H9 (cell line): ENCODE measurements at regions not wholly inside any gene's neighbourhood (a gene's known extent, or its start where the extent isn't known, plus 50 kb on each side); places are given as distances from the start of the nearest gene placed in this dataset.

ENCODE experiments used
- DNase-seq: peaks from one replicate; pipeline ENCODE4 v3.0.0-alpha.2; 2017
- H2AFZ ChIP-seq: one replicate; pipeline ENCODE4 v1.6.1; 2013; ENCODE audit warnings: mild to moderate bottlenecking, low read length, control low read depth, moderate library complexity
- H2AK5ac ChIP-seq: 2 replicates; pipeline ENCODE4 v1.6.1; 2013; ENCODE audit warnings: low read length, control low read depth, mixed read lengths; ENCODE audit not compliant: insufficient read length
- H2BK120ac ChIP-seq: one replicate; pipeline ENCODE4 v1.6.1; 2013; ENCODE audit warnings: low read depth, mild to moderate bottlenecking, low read length, control low read depth, inconsistent platforms; ENCODE audit not compliant: poor library complexity, severe bottlenecking
- H2BK12ac ChIP-seq: 2 replicates; pipeline ENCODE4 v1.6.1; 2013; ENCODE audit warnings: low read length, control low read depth, mixed read lengths, low read depth; ENCODE audit not compliant: insufficient read length
- H2BK15ac ChIP-seq: 2 replicates; pipeline ENCODE4 v1.6.1; 2013; ENCODE audit warnings: low read depth, low read length, control low read depth
- H2BK20ac ChIP-seq: one replicate; pipeline ENCODE4 v1.6.1; 2013; ENCODE audit warnings: low read depth, mild to moderate bottlenecking, low read length, control low read depth, inconsistent platforms; ENCODE audit not compliant: poor library complexity, severe bottlenecking
- H2BK5ac ChIP-seq: 2 replicates; pipeline ENCODE4 v1.6.1; 2013; ENCODE audit warnings: low read length, control low read depth, mixed read lengths; ENCODE audit not compliant: insufficient read length
- H3K14ac ChIP-seq: 2 replicates; pipeline ENCODE4 v1.6.1; 2013; ENCODE audit warnings: low read length, control low read depth; ENCODE audit not compliant: insufficient read depth
- H3K18ac ChIP-seq: 2 replicates; pipeline ENCODE4 v1.6.1; 2013; ENCODE audit warnings: low read depth, mild to moderate bottlenecking, mixed read lengths, low read length, control low read depth; ENCODE audit not compliant: insufficient read length
- H3K23ac ChIP-seq: 2 replicates; pipeline ENCODE4 v1.6.1; 2013; ENCODE audit warnings: low read length, control low read depth, mixed read lengths, low read depth; ENCODE audit not compliant: insufficient read length
- H3K23me2 ChIP-seq: 2 replicates; pipeline ENCODE4 v1.6.1; 2013; ENCODE audit warnings: low read depth, mild to moderate bottlenecking, mixed read lengths, low read length, control low read depth; ENCODE audit not compliant: insufficient read length, poor library complexity, severe bottlenecking
- H3K27ac ChIP-seq: 2 replicates; pipeline ENCODE4 v1.5.1; 2013; ENCODE audit warnings: low read length, control low read depth, mixed read lengths, low read depth; ENCODE audit not compliant: insufficient read length
- H3K27me3 ChIP-seq: 2 replicates; pipeline ENCODE4 v1.6.1; 2013; ENCODE audit warnings: low read length, control low read depth, inconsistent platforms; ENCODE audit not compliant: insufficient read depth
- H3K4ac ChIP-seq: 2 replicates; pipeline ENCODE4 v1.6.1; 2013; ENCODE audit warnings: low read depth, mild to moderate bottlenecking, control low read depth, inconsistent platforms, low read length, moderate library complexity
- H3K4me1 ChIP-seq: 2 replicates; pipeline ENCODE4 v1.6.1; 2013; ENCODE audit warnings: low read length, control low read depth, inconsistent platforms; ENCODE audit not compliant: insufficient read depth
- H3K4me2 ChIP-seq: 2 replicates; pipeline ENCODE4 v1.6.1; 2013; ENCODE audit warnings: low read length, control low read depth, mixed read lengths; ENCODE audit not compliant: insufficient read length, insufficient read depth
- H3K56ac ChIP-seq: 2 replicates; pipeline ENCODE4 v1.6.1; 2013; ENCODE audit warnings: low read depth, mild to moderate bottlenecking, mixed read lengths, low read length, control low read depth; ENCODE audit not compliant: insufficient read length
- H3K79me1 ChIP-seq: 2 replicates; pipeline ENCODE4 v1.6.1; 2013; ENCODE audit warnings: low read depth, mild to moderate bottlenecking, moderate library complexity, low read length, control low read depth, inconsistent platforms; ENCODE audit not compliant: insufficient read depth, poor library complexity, severe bottlenecking
- H3K79me2 ChIP-seq: 2 replicates; pipeline ENCODE4 v1.6.1; 2013; ENCODE audit warnings: low read length, control low read depth, inconsistent platforms; ENCODE audit not compliant: insufficient read depth
- H3K9ac ChIP-seq: 2 replicates; pipeline ENCODE4 v1.6.1; 2013; ENCODE audit warnings: low read length, control low read depth, mixed read lengths; ENCODE audit not compliant: insufficient read length; ENCODE audit errors: extremely low read depth
- H3K9me3 ChIP-seq: one replicate; pipeline ENCODE4 v1.6.1; 2013; ENCODE audit warnings: low read depth, low read length, inconsistent platforms; ENCODE audit not compliant: control insufficient read depth
- H3T11ph ChIP-seq: one replicate; pipeline ENCODE4 v1.6.1; 2013; ENCODE audit warnings: mild to moderate bottlenecking, low read length, control low read depth, inconsistent platforms
- H4K20me1 ChIP-seq: one replicate; pipeline ENCODE4 v1.6.1; 2013; ENCODE audit not compliant: control insufficient read depth, insufficient read length, insufficient read depth
- H4K5ac ChIP-seq: 2 replicates; pipeline ENCODE4 v1.6.1; 2013; ENCODE audit warnings: low read depth, mild to moderate bottlenecking, mixed read lengths, low read length, control low read depth; ENCODE audit not compliant: insufficient read length
- H4K8ac ChIP-seq: replicated peaks from 2 replicates; pipeline ENCODE4 v1.6.1; 2013; ENCODE audit warnings: low read length, control low read depth, mixed read lengths, low read depth; ENCODE audit not compliant: insufficient read length
- H4K91ac ChIP-seq: 2 replicates; pipeline ENCODE4 v1.6.1; 2013; ENCODE audit warnings: low read depth, mild to moderate bottlenecking, moderate library complexity, mixed read lengths, low read length, control low read depth; ENCODE audit not compliant: insufficient read length
- H3K27ac Mint-ChIP-seq, 3 experiments: 2 replicates in 2 of 3; 3 replicates in 1 of 3; pipeline ENCODE4 v1.8.0; 2020 to 2021; ENCODE audit warnings: mixed read lengths in 3 of 3, mild to moderate bottlenecking in 1 of 3, moderate library complexity in 1 of 3
- H3K27me3 Mint-ChIP-seq: 2 replicates; pipeline ENCODE4 v1.8.0; 2021; ENCODE audit warnings: low read depth, mild to moderate bottlenecking, moderate library complexity, mixed read lengths
- H3K36me3 Mint-ChIP-seq, 3 experiments: 2 replicates in 2 of 3; 3 replicates in 1 of 3; pipeline ENCODE4 v1.8.0; 2020 to 2021; ENCODE audit warnings: low read depth in 3 of 3, mixed read lengths in 3 of 3; ENCODE audit not compliant: insufficient read depth in 1 of 3
- H3K4me1 Mint-ChIP-seq, 2 experiments: 2 replicates each; pipeline ENCODE4 v1.8.0; 2020; ENCODE audit warnings: mixed read lengths in 2 of 2
- H3K4me3 Mint-ChIP-seq, 2 experiments: 2 replicates in 1 of 2; 3 replicates in 1 of 2; pipeline ENCODE4 v1.8.0; 2020 to 2021; ENCODE audit warnings: mild to moderate bottlenecking in 2 of 2, mixed read lengths in 2 of 2, moderate library complexity in 1 of 2
- H3K9me3 Mint-ChIP-seq, 2 experiments: 2 replicates in 1 of 2; 3 replicates in 1 of 2; pipeline ENCODE4 v1.8.0; 2020; ENCODE audit warnings: mild to moderate bottlenecking in 2 of 2, mixed read lengths in 2 of 2, moderate library complexity in 1 of 2
- CTCF ChIP-seq: fragments of 200-600 bp; sonication (generic); conservative IDR thresholded peaks from 3 replicates; pipeline ENCODE4 v1.8.0; 2021; ENCODE audit warnings: antibody characterized with exemption, mild to moderate bottlenecking
- WGBS: extraction: QIAGEN DNeasy Blood & Tissue Kit; methylation state at CpG from one replicate; pipeline ENCODE4 v1.1.7; 2013; ENCODE audit warnings: missing lambda C conversion rate, low lambda C conversion rate, mixed read lengths; ENCODE audit not compliant: insufficient read length; ENCODE audit errors: extremely low coverage; 5-methylcytosine and 5-hydroxymethylcytosine counted together

- H3T11ph ChIP-seq: no peak overlapping the region
- no peak overlapping the region for H3K23ac ChIP-seq
- WGBS: no CpG with 5 or more reads among the region's 3 CpGs
- H3K56ac ChIP-seq: no peak overlapping the region
- DNase-seq: peak; percentile 77
- H3K36me3 Mint-ChIP-seq: no peaks in the 10 kb centered on the region; a peak in 2 of 7 replicates
- H3K23me2 ChIP-seq: peaks cover 5% of the 10 kb centered on the region
- H2BK120ac ChIP-seq: no peak overlapping the region
- no peak overlapping the region for H4K5ac ChIP-seq
- H3K79me2 ChIP-seq: peaks cover 27% of the 10 kb centered on the region
- H2BK15ac ChIP-seq: no peak overlapping the region
- H3K27me3 Mint-ChIP-seq: no peaks in the 10 kb centered on the region; the same call in 1 of the 2 replicates
- H2BK20ac ChIP-seq: no peak overlapping the region
- no peak overlapping the region for H3K4ac ChIP-seq
- no peaks in the 10 kb centered on the region for H4K20me1 ChIP-seq
- no peaks in the 10 kb centered on the region for H3K9me3 ChIP-seq
- no peak overlapping the region; the same call in 1 of the 2 replicates for H3K14ac ChIP-seq
- no peaks in the 10 kb centered on the region for H3K9me3 Mint-ChIP-seq
- H4K8ac ChIP-seq: no peak overlapping the region
- no peak overlapping the region for H2AK5ac ChIP-seq
- no peak overlapping the region for H3K18ac ChIP-seq
- peak overlapping the region; percentile 25 for H3K9ac ChIP-seq
- H3K4me2 ChIP-seq: peak overlapping the region; percentile 81
- peaks cover 3% of the 10 kb centered on the region for H3K79me1 ChIP-seq
- no peak overlapping the region for H2BK5ac ChIP-seq
- peak overlapping the region; percentile 77 to 91 for H3K4me3 Mint-ChIP-seq
- peak overlapping the region; percentile 57 for H3K27ac ChIP-seq
- H4K91ac ChIP-seq: no peak overlapping the region
- H2BK12ac ChIP-seq: no peak overlapping the region
- peak overlapping the region; percentile 92 to 98 (median 95) for H3K27ac Mint-ChIP-seq
- H2AFZ ChIP-seq: no peak overlapping the region
- peaks cover 51 to 53% of the 10 kb centered on the region in 2 experiments for H3K4me1 Mint-ChIP-seq
- peaks cover 6% of the 10 kb centered on the region; the same call in 1 of the 2 replicates for H3K4me1 ChIP-seq
- no peaks in the 10 kb centered on the region for H3K27me3 ChIP-seq
- TF ChIP-seq CTCF: no peak
Observed at GRCh38 chr1:149845416-149845815, 54.0 kb upstream of the BOLA1 start.
